GM11168 (cell line): ENCODE measurements at regions not wholly inside any gene's neighbourhood (a gene's known extent, or its start where the extent isn't known, plus 50 kb on each side); places are given as distances from the start of the nearest gene placed in this dataset.
"Not testable (repeated sequence)": the region's sequence is repeated elsewhere in the genome, so short reads cannot be mapped to it uniquely, and the experiment has no call there.

ENCODE experiments used
- in situ Hi-C: fragments of 300-500 bp; cut with MboI; formaldehyde crosslinking; loops from one replicate; pipeline ENCODE4 v1.12.0; 2022; ENCODE audit warnings: low sequenced_read_pairs; ENCODE audit not compliant: unreplicated experiment

DNA sequence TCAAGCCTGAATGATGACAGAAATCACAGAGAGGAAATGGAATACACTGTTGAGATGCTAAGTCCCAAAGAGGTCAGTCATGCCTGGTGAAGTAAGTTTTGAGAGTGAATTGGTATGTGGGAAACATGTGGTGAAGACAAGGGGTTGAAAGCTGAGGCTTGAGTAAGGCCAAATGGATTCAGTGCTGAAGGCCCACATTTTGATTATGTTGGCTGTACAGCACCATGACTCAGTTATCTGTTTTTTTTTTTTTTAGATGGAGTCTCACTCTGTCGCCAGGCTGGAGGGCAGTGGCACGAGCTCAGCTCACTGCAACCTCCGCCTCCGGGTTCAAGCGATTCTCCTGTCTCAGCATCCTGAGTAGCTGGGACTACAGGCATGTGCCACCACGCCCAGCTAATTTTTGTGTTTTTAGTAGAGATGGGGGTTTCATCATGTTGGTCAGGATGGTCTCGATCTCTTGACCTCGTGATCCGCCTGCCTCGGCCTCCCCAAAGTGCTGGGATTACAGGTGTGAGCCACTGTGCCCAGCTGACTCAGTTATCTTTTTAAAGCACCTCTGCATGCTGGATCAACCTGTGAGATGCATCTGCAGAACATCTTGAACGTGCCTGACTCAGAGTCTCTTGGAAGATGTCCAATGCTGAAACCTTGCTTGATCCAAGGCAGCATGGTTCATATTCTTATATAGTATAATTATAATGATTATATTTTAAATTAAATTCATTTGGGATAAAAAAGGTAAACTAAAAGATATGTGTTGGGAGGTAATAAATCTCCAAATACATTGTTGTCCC, 829.8 kb downstream of the TNS3 start:
- in situ Hi-C loops: not testable (repeated sequence)

GRCh38 chr7:46751471-46751870, 830.4 kb upstream of the IGFBP3 start:
- in situ Hi-C loops: no loop called here

GRCh38 chr7:46750321-46750865, 829.3 kb upstream of the IGFBP3 start:
- in situ Hi-C loops: no loop called here

GRCh38 chr7:46747869-46748576, 827.0 kb upstream of the IGFBP3 start:
- in situ Hi-C loops: no loop called here

GRCh38 chr7:46746695-46747687, 825.9 kb upstream of the IGFBP3 start:
- in situ Hi-C loops: no loop called here

DNA sequence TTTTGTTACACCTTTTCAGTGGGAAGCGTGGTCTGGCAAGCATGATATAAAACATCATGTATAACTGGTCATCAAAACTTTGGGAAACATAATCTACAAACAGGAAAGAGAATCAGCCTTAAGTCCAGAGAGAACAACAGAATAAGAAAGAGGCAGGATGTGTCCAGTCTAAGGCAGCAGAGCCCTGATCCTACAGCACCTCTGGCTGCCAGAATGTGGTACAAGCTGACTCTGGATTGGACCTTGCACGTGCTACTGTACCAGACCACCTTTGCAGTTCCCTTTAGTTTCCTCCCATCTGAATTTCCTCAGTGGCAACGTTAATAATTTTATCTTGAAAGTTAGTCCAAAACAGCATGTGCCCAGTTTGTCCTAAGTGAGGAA, 824.6 kb upstream of the IGFBP3 start:
- in situ Hi-C loops: no loop called here

- in situ Hi-C loops: no loop called here
These were observed 824.1 kb upstream of the IGFBP3 start for GRCh38 chr7:46744957-46745706.

DNA sequence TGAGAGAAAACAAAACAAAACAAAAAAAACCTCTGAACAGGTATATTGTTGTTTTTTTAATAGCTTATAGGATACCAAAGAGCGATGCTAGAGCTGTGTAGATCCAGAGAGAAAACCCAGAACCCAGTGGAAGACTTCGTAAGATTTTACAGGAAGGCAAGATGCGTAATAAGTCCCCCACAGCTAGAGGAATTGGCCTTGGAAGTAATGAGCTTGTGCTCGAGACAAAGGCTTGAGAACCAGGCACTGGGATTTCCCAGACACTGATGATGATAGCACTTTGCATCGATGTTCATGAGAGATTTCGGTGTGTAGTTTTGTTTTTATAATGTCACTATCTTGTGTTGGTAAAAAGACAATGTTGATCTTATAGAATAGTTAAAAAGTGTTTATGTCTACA, 821.5 kb upstream of the IGFBP3 start:
- in situ Hi-C loops: no loop called here

DNA sequence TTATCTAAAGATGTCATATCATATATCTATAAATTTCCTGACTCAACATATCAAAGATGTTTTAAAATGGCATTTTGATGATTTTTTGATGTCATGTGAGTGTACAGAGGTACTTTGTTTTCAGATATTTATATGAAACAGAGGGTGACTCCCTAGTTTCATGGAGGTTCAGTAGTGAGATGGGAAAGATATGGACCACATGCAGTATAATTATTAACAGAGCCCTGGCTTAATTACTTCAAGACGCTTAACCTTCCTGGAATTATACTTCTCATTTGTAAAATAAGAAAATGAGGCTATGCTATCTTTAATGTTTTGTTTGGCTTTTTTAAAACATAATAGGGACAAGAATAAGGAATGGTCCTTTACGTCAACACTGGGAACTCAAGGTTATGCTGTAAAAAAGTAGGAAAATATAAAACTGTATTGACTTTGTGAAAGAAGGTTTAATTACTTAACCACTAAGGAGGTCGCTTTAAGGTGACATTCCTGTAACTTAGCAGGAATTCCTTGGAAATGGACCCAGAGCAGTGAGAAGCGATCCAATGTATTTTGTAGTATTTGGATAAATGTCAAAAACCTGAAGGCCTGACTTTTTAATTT, 821.0 kb upstream of the IGFBP3 start:
- in situ Hi-C loops: no loop called here

GRCh38 chr7:46741181-46741580, 820.1 kb upstream of the IGFBP3 start:
- in situ Hi-C loops: no loop called here

DNA sequence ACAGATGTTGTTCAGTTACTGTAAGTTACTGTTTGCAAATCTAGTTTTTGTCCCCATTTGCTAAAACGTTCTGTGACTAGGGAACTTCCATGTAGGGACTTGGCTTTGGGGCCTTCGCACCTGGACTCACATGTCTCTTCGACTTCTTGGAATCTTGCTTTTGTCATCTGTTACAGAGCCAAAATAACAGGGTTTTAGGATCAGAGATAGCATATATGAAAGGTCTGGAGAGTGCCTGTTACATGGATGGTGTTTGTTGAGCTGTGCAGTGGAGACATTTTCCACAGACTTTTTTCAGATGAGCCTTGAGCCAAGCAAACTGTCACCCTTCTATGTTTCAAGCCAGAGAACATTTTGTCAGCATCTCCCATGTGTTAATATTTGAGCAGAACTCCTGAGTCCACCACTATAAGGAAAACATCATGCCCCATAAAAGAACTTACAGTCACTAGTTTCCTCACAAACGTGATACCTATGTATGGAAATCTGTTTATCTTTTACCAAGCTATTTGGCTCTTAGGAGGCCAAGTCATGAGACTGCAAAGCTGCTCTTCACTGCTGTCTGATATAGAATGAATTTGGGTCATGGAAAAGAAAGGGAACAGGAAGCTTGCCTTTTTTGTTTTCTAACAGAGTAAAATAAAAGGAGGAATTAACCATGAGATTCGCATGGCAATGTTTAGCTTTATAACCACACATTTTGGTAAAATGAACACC, 818.6 kb upstream of the IGFBP3 start:
- in situ Hi-C loops: no loop called here

DNA sequence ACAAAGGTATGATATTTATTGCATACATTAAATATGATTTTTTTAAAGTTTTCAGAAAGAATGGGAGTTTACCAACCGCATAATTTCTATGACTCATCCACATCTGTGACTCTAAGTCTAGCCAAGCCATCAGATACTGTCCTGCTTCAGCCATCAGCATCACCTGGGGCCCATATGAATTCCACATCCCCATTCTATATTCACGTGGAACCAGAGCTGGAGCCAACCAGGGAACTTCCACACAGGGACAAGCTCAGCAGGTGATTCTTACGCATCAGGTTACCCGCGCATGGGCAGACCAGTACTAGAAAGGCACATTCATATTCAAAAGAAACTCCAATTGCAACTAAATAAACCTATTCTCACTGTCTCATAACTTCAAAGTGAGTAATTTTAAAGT, 817.7 kb upstream of the IGFBP3 start:
- in situ Hi-C loops: no loop called here

GRCh38 chr7:46738165-46738564, 817.1 kb upstream of the IGFBP3 start:
- in situ Hi-C loops: no loop called here

DNA sequence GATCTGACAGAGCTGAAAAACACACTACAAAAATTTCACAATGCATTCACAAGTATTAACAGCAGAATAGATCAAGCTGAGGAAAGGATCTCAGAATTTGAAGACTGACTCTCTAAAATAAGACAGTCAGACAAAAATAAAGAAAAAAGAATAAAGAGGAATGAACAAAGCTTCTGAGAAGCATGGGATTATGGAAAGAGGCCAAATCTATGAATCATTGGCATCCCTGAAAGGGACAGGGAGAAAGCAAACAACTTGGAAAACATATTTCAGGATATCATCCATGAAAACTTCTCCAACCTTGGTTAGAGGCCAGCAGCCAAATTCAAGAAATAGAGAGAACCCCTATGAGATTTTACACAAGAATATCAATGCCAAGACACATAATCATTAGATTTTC, 804.8 kb upstream of the IGFBP3 start:
- in situ Hi-C loops: no loop called here

DNA sequence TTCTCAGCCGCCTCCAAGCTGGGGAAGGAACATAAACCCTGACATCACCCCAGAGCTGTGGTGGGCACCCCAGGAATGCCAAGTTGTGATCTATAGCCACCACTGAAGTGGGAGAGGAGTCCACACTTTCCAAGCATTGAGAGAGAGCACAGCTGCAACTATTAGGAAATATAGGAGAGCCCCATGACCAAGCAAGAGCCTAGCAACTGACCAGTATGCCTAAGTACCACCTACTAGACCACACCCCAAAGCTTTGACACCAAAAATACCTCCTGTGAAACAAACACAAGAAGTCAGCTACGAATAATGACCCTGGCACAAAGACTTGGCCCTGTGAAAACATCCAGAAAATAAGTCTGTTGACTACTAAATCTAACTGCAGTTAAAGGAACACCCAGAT, 804.1 kb upstream of the IGFBP3 start:
- in situ Hi-C loops: no loop called here

DNA sequence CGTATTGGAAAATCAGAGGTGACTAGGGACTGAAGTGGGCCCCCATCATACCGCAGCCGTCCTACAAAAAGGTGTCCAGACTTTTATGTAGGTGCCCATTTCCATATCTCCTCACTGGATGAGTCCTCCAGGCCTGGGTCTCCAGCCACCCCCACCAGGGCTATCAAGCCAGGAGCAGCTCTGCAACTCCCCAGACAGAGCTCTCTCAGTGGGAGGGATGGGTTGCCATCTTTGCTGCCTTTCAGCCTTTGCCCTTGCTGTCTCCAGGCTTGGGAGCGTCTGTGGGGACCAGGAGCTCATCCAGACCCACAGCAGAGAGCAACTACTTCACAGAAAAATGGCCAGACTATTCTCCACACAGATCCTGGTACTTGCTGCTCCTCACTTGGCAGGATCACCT, 802.7 kb upstream of the IGFBP3 start:
- in situ Hi-C loops: no loop called here

DNA sequence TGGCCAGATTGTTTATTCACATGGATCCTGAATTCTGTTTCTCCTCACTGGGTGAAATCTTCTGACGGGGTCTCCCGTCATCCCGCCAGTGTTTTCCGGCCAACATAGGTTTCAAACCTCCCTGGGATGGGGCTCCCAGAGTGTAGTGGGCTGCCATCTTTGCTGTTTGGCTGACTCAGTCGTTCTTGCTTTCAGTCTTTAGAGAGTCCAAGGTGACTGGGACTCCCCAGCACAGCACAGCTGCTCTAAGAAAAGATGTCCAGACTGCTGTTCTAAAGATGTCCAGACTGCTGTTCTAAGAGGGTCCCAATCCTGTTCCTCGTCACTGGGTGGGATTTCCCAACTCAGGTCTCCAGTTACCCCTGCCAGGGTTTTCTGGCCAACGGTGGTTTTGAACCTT, 801.9 kb upstream of the IGFBP3 start:
- in situ Hi-C loops: no loop called here

GRCh38 chr7:46720761-46721160, 799.7 kb upstream of the IGFBP3 start:
- in situ Hi-C loops: no loop called here

DNA sequence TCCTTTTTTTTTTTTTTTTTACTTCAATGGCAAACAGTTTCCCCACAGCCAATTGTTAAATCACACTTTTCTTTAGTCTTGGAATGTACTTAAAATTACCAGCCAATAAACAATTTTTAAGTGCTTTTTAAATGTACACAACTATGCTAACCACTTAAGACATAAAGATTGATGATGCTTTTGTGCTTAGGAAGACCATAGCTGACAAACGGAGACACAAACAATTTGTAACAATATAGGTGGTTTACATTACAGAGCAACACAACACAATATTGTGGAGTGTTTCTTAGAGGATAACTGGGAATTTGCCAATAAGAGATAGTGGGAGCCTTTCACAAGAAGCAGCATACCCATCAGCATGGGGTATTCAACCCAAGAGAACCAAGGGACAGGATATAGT, 798.5 kb upstream of the IGFBP3 start:
- in situ Hi-C loops: no loop called here
